ENCODE measurements at regions not wholly inside any gene's neighbourhood (a gene's known extent, or its start where the extent isn't known, plus 50 kb on each side); places are given as distances from the start of the nearest gene placed in this dataset.

DNA sequence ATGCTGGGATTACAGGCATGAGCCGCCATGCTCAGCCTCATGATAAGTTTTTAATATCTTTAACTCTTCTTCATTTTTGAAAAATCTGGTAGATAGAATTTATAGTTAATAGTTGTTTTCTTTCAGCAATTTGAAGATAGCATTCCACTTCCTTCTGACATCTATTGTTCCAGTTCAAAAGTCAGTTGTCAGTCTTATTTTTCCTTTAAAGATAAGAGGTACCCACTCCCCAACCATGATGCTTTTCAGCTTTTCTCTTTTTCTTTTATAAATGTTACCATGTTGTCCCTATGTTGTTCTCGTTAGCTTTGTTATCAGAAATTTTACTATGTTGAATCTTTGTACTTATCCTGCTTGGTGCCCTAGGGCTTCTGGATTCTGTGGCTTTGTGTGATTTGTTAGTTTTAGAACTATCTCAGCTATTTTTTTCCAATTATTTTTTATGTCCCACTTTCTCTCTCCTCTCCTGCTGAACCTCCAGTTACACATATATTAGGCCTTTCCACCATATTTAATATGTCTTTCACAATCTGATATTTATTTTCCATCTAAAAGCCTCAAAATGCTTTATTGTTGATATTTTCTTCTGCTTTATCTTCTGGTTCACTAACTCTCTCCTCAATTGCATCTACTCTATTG lies 181.6 kb upstream of the FOXN3 start:
- TF ChIP-seq, protein P1, sequence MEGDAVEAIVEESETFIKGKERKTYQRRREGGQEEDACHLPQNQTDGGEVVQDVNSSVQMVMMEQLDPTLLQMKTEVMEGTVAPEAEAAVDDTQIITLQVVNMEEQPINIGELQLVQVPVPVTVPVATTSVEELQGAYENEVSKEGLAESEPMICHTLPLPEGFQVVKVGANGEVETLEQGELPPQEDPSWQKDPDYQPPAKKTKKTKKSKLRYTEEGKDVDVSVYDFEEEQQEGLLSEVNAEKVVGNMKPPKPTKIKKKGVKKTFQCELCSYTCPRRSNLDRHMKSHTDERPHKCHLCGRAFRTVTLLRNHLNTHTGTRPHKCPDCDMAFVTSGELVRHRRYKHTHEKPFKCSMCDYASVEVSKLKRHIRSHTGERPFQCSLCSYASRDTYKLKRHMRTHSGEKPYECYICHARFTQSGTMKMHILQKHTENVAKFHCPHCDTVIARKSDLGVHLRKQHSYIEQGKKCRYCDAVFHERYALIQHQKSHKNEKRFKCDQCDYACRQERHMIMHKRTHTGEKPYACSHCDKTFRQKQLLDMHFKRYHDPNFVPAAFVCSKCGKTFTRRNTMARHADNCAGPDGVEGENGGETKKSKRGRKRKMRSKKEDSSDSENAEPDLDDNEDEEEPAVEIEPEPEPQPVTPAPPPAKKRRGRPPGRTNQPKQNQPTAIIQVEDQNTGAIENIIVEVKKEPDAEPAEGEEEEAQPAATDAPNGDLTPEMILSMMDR (conservative IDR thresholded peaks at IDR 0.05; ENCODE audit: low read depth, low read length) = no peak
- no peak for TF ChIP-seq EZH2 (IDR thresholded peaks at IDR 0.05; ENCODE audit: borderline replicate concordance, low read depth, low read length, poor library complexity, severe bottlenecking)
